ENCODE measurements at regions not wholly inside any gene's neighbourhood (a gene's known extent, or its start where the extent isn't known, plus 50 kb on each side); places are given as distances from the start of the nearest gene placed in this dataset.

- no peak for TF ChIP-seq EP300 (IDR thresholded peaks at IDR 0.05)
- TF ChIP-seq CTCF (IDR thresholded peaks at IDR 0.05): no peak
- no peak overlapping the region for H3K4me3 ChIP-seq
- H3K4me1 ChIP-seq (ENCODE audit: insufficient read depth): no peaks in the 10 kb centered on the region
- intact Hi-C loops (cut with DNase I): loop anchor here in 3 of 4 donors (5.0 kb wide), 1 partner anchor 200 kb away; no protein-coding TSS in a partner anchor
- H3K27me3 ChIP-seq: peaks cover 2% of the 10 kb centered on the region
- H3K9me3 ChIP-seq: no peaks in the 10 kb centered on the region
- no peaks in the 10 kb centered on the region for H3K36me3 ChIP-seq
- no peak for DNase-seq
- peak overlapping the region in 1 of 2 donors; percentile 55 for H3K27ac ChIP-seq
These were observed 125.3 kb upstream of the C1QTNF9B start for GRCh38 chr13:24022568-24022967.

- H3K9me3 ChIP-seq: no peaks in the 10 kb centered on the region
- no peaks in the 10 kb centered on the region for H3K4me1 ChIP-seq (ENCODE audit: insufficient read depth)
- no peak for DNase-seq
- intact Hi-C loops (cut with DNase I): loop anchor here in 3 of 4 donors (5.0 kb wide), 1 partner anchor 199 kb away; no protein-coding TSS in a partner anchor
- H3K36me3 ChIP-seq: no peaks in the 10 kb centered on the region
- H3K27me3 ChIP-seq: peaks cover 2% of the 10 kb centered on the region
- peak overlapping the region in 1 of 2 donors; percentile 55 for H3K27ac ChIP-seq
- WGBS, 3 donors: 95 to 98% (median 97%) methylated on average over 1 of the region's 1 CpG
- no peak overlapping the region for H3K4me3 ChIP-seq
- no peak for TF ChIP-seq POLR2A (IDR thresholded peaks at IDR 0.05)
- no peak for TF ChIP-seq CTCF (IDR thresholded peaks at IDR 0.05)
- TF ChIP-seq EP300 (IDR thresholded peaks at IDR 0.05): no peak
These were observed 125.8 kb upstream of the C1QTNF9B start for GRCh38 chr13:24023073-24023472.

GRCh38 chr13:24027494-24027893 lies 130.2 kb upstream of the C1QTNF9B start:
- intact Hi-C loops (cut with DNase I): no loop called here
- Histone ChIP-seq H3K9me3 (no peaks in the 10 kb centered on the region), H3K27me3 (no peaks in the 10 kb centered on the region), H3K4me3 (no peak overlapping the region), H3K36me3 (no peaks in the 10 kb centered on the region), H3K4me1 (ENCODE audit: insufficient read depth) (peaks cover 7% of the 10 kb centered on the region), H3K27ac (no peak overlapping the region)
- WGBS, 3 donors: 65 to 85% (median 84%) methylated on average over 4 of the region's 4 CpGs
- TF ChIP-seq EP300 (IDR thresholded peaks at IDR 0.05) (no peak), CTCF (IDR thresholded peaks at IDR 0.05) (no peak), POLR2A (IDR thresholded peaks at IDR 0.05) (no peak)
- DNase-seq: no peak

GRCh38 chr13:24032252-24032651 lies 128.3 kb upstream of the SPATA13 start:
- H3K4me3 ChIP-seq: no peak overlapping the region
- intact Hi-C loops (cut with DNase I): no loop called here
- 0 to 18% (median 6%) methylated on average over 2 of the region's 2 CpGs for WGBS, 3 donors
- DNase-seq: no peak
- H3K4me1 ChIP-seq (ENCODE audit: insufficient read depth): peaks cover 23% of the 10 kb centered on the region
- H3K36me3 ChIP-seq: no peaks in the 10 kb centered on the region
- TF ChIP-seq POLR2A (IDR thresholded peaks at IDR 0.05) (no peak), CTCF (IDR thresholded peaks at IDR 0.05) (no peak), EP300 (IDR thresholded peaks at IDR 0.05) (no peak)
- H3K9me3 ChIP-seq: no peaks in the 10 kb centered on the region
- H3K27ac ChIP-seq: no peak overlapping the region
- no peaks in the 10 kb centered on the region for H3K27me3 ChIP-seq

Measured in ovary (tissue), 7 donors.